LNCaP clone FGC (cell line): ENCODE measurements at regions not wholly inside any gene's neighbourhood (a gene's known extent, or its start where the extent isn't known, plus 50 kb on each side); places are given as distances from the start of the nearest gene placed in this dataset.

Experiments used
- DNase-seq: peaks from one replicate; pipeline ENCODE4 v3.0.0-alpha.2; 2011; ENCODE audit warnings: low read depth
- H3K4me3 ChIP-seq: 2 replicates; pipeline ENCODE4 v1.5.1; 2011; ENCODE audit warnings: mild to moderate bottlenecking, low read depth, low read length, control low read depth
- CTCF ChIP-seq: IDR thresholded peaks from 2 replicates; pipeline ENCODE4 v1.5.1; 2012; ENCODE audit warnings: mild to moderate bottlenecking; ENCODE audit not compliant: control insufficient read depth, insufficient read depth; ENCODE audit errors: extremely low read depth

- TF ChIP-seq CTCF = peak; percentile 59
- DNase-seq = peak; percentile 4
- H3K4me3 ChIP-seq = no peak overlapping the region
These were observed 56.7 kb upstream of the RAB38 start for GRCh38 chr11:88231894-88232482.

GRCh38 chr11:88229303-88229702 lies 54.1 kb upstream of the RAB38 start:
- no peak for DNase-seq
- no peak for TF ChIP-seq CTCF
- H3K4me3 ChIP-seq = no peak overlapping the region
